GM21717 (cell line): ENCODE measurements at regions not wholly inside any gene's neighbourhood (a gene's known extent, or its start where the extent isn't known, plus 50 kb on each side); places are given as distances from the start of the nearest gene placed in this dataset.

Experiments
- ATAC-seq: cut with Tn5 transposase; IDR thresholded peaks from one replicate; pipeline ENCODE4 v1.9.1; 2021; ENCODE audit warnings: mild to moderate bottlenecking, moderate library complexity; ENCODE audit not compliant: unreplicated experiment

DNA sequence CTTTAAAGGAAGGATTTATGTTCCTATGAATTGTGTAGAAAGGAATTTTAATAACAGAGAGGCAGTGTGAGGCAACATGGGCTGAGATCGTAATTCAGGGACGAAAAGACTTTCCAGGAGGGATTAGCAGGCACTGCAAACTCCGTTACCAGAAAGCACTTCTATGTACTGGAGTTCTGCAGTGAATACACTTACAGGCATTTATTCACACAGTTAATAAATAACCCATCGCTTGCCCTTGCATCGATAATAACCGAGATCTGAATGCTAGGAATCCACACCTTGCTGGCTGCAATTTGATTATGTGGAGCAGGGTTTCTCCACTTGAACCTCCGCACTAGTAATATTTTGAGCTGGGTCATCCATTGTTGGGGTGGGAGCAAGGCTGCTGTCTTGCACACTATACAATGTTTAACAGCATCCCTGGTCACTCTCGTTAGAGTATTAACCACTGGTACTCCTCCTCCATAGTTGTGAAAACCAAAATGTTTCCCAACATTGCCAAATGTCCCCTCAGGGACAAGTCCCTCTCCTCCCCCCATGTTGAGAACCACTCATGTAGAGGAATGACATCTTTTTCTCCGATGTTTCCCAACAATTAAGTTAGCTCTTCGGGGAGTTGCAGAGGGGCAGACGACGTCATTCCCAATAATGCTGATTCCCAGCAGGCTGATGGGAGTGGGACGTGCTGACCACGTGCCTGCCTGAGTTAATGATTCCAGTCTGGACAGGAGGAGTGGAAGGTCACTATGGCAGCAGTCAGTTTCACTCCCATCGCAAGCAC, 99.5 kb downstream of the SNX19 start:
- ATAC-seq, result no peak

DNA sequence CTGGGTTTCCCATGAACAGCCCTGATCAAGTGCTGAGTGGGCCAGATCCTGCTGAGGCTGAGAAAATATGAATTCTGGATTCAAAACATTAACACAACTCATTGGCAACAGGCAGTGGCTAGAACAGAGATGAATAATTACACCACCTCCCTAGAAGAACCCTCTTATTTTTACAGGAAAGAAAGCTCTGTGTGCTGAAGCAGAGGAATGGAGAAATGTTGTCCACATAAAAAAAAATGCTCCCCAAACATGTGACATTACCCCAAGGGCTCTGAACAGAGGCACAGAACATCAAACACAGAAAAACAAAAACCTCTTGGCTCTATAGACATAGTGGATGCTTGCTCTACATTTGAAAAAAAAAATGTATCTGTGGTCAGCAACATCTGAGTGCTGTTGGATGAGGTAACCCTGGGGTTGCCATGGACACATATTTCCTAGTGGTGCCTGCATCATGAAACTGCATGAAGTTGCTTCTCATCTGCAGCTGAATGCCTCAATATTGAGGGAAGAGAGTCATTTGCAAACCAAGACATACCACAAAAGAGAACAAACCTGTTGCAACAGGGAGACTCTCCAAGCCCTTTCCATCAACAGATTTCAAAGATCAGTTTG, 98.8 kb downstream of the SNX19 start:
- no peak for ATAC-seq

DNA sequence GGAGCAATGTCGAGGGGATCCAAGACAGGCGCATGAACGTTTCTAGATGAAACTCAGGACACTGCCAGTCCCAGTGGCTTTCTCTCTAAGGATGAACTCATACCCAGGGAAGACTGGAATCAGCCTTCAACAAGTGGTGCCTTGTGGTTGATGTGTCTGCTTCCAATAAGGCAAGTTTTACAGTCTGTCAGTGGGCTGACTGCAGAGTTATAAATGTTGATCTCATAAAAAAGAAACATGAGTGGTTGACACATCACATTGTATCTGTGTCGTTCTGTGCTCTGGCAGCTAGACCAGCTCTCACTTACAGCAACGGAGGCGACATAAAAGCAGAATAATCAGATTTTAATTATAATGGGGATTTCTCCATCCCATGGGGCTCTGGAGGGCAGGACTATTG, 96.7 kb downstream of the SNX19 start:
- no peak for ATAC-seq
